GM12892 (cell line): ENCODE measurements at regions not wholly inside any gene's neighbourhood (a gene's known extent, or its start where the extent isn't known, plus 50 kb on each side); places are given as distances from the start of the nearest gene placed in this dataset.

Experiments used
- POLR2A ChIP-seq: IDR thresholded peaks from 2 replicates; pipeline ENCODE4 v1.6.1; 2011; ENCODE audit warnings: low read depth, low read length, control low read depth
- POLR2AphosphoS5 ChIP-seq: IDR thresholded peaks from 2 replicates; pipeline ENCODE4 v1.6.1; 2011; ENCODE audit warnings: low read depth, low read length, control low read depth
- TAF1 ChIP-seq: IDR thresholded peaks from 2 replicates; pipeline ENCODE4 v1.6.1; 2011; ENCODE audit warnings: low read depth, mild to moderate bottlenecking, control low read depth, low read length, borderline replicate concordance

- TF ChIP-seq POLR2A (no peak), POLR2AphosphoS5 (no peak), TAF1 (no peak)
These were observed 1201.1 kb upstream of the GJE1 start for GRCh38 chr6:140931581-140931980.
